AG04450 (cell line): ENCODE measurements at regions not wholly inside any gene's neighbourhood (a gene's known extent, or its start where the extent isn't known, plus 50 kb on each side); places are given as distances from the start of the nearest gene placed in this dataset.
"Not testable (repeated sequence)": the region's sequence is repeated elsewhere in the genome, so short reads cannot be mapped to it uniquely, and the experiment has no call there.

Source experiments
- CTCF ChIA-PET: fragments of 300-600, 350-600 bp; formaldehyde crosslinking; extraction: SDS; loops from one replicate; lab custom pipeline; 2022; ENCODE audit warnings: antibody characterized with exemption, inconsistent platforms; lab: Charles Lee
- POLR2A ChIA-PET: fragments of 350-600 bp; formaldehyde crosslinking; extraction: SDS; loops from one replicate; lab custom pipeline; 2021; ENCODE audit warnings: antibody characterized with exemption, inconsistent platforms; lab: Yijun Ruan, JAX
- DNase-seq: peaks from one replicate; pipeline ENCODE4 v3.0.0-alpha.2; 2011; ENCODE audit warnings: low read depth, low spot score
- H3K27ac ChIP-seq: one replicate; pipeline ENCODE4 v1.5.1; 2012; ENCODE audit warnings: low read depth, low read length, control low read depth
- H3K27me3 ChIP-seq: one replicate; pipeline ENCODE4 v1.6.0; 2012; ENCODE audit warnings: low read length; ENCODE audit not compliant: control insufficient read depth, insufficient read depth
- H3K4me3 ChIP-seq: 2 replicates; pipeline ENCODE4 v1.5.1; 2011; ENCODE audit warnings: mild to moderate bottlenecking, low read depth, low read length, control low read depth
- H3K9me3 ChIP-seq: 2 replicates; pipeline ENCODE4 v1.5.1; 2012; ENCODE audit warnings: low read length; ENCODE audit not compliant: control insufficient read depth, insufficient read depth
- CTCF ChIP-seq: IDR thresholded peaks from 2 replicates; pipeline ENCODE4 v1.5.1; 2011; ENCODE audit warnings: low read depth, low read length, control low read depth, inconsistent platforms

- ChIA-PET CTCF (no interaction called here), POLR2A (no interaction called here)
- Histone ChIP-seq H3K4me3 (no peak overlapping the region), H3K9me3 (no peaks in the 10 kb centered on the region), H3K27ac (no peak overlapping the region), H3K27me3 (no peaks in the 10 kb centered on the region)
- no peak for DNase-seq
- TF ChIP-seq CTCF, result no peak
Observed at GRCh38 chr13:67520886-67521285, 290.8 kb upstream of the PCDH9 start.

GRCh38 chr13:67519356-67519755, 289.2 kb upstream of the PCDH9 start:
- Histone ChIP-seq H3K4me3 (no peak overlapping the region), H3K27me3 (no peaks in the 10 kb centered on the region), H3K27ac (no peak overlapping the region), H3K9me3 (no peaks in the 10 kb centered on the region)
- ChIA-PET POLR2A (no interaction called here), CTCF (no interaction called here)
- TF ChIP-seq CTCF, result no peak
- DNase-seq, result no peak

GRCh38 chr13:67518785-67519184, 288.6 kb upstream of the PCDH9 start:
- ChIA-PET POLR2A (no interaction called here), CTCF (no interaction called here)
- Histone ChIP-seq H3K27ac (no peak overlapping the region), H3K9me3 (no peaks in the 10 kb centered on the region), H3K4me3 (no peak overlapping the region), H3K27me3 (no peaks in the 10 kb centered on the region)
- DNase-seq, result no peak
- no peak for TF ChIP-seq CTCF

- H3K4me3 ChIP-seq, result no peak overlapping the region
- peak; percentile 66 for DNase-seq
- no peak overlapping the region for H3K27ac ChIP-seq
- no peaks in the 10 kb centered on the region for H3K9me3 ChIP-seq
- no peaks in the 10 kb centered on the region for H3K27me3 ChIP-seq
- ChIA-PET POLR2A (no interaction called here), CTCF (no interaction called here)
- no peak for TF ChIP-seq CTCF
Observed at GRCh38 chr13:67515895-67516294, 285.8 kb upstream of the PCDH9 start.

- DNase-seq, result no peak
- Histone ChIP-seq H3K4me3 (no peak overlapping the region), H3K27ac (no peak overlapping the region), H3K27me3 (no peaks in the 10 kb centered on the region), H3K9me3 (no peaks in the 10 kb centered on the region)
- TF ChIP-seq CTCF, result no peak
- ChIA-PET POLR2A (no interaction called here), CTCF (no interaction called here)
Observed at GRCh38 chr13:67509018-67509417, 278.9 kb upstream of the PCDH9 start.

GRCh38 chr13:67508275-67508674, 278.1 kb upstream of the PCDH9 start:
- H3K9me3 ChIP-seq, DNase-seq, CTCF ChIA-PET, H3K4me3 ChIP-seq, H3K27me3 ChIP-seq, H3K27ac ChIP-seq, POLR2A ChIA-PET: not testable (repeated sequence)
